ENCODE measurements at regions not wholly inside any gene's neighbourhood (a gene's known extent, or its start where the extent isn't known, plus 50 kb on each side); places are given as distances from the start of the nearest gene placed in this dataset.
"Not testable (repeated sequence)": the region's sequence is repeated elsewhere in the genome, so short reads cannot be mapped to it uniquely, and the experiment has no call there.

GRCh38 chr17:22551695-22552415, 859.5 kb downstream of the KCNJ18 start:
- not testable (repeated sequence) for ATAC-seq (replicated peaks in 1 of 4)
- WGBS (ENCODE audit: insufficient coverage): 71% methylated on average over 9 of the region's 23 CpGs

DNA sequence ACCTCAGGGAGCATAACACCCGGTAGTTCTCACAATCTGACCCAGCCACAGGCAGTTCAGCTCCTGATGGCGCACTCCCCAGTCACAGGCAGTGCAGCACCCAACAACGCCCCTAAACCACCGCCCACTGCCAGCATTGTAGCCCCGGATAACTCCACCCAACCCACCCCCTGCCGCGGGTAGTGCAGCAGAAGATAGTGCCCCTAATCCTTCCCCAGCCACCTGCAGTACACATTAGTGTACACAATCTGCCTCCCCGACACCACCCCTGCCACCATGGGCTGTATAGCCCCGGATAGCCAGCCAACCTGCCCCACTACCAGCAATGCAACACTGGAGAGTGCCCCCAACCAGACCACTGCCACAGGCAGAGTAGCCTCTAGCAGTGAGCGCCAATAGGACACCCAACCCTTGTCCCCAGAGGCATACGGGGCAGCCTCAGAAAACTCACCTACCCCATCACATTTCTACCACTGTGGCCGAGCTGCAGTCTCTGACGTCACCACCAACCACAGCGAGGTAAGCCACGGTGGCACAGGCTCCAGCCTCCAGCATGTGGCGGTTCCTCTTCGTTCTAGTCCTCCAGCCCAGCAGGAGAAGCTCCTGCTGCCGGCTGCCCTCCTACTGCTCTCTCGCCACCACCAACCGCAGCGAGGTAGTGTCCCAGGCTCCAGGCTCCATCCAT, 877.3 kb downstream of the KCNJ18 start:
- no peak for DNase-seq
- H3K4me3 Mint-ChIP-seq: no peak overlapping the region
- 92% methylated on average over 17 of the region's 21 CpGs for WGBS (ENCODE audit: insufficient coverage)

More at GRCh38 chr17:22551695-22552415, 859.5 kb downstream of the KCNJ18 start:
- H3K27ac Mint-ChIP-seq; H3K36me3 ChIP-seq (ENCODE audit: control insufficient read depth in 2 of 2, extremely low read depth in 1 of 2, insufficient read depth in 1 of 2, low read length in 1 of 2); H3K9me3 ChIP-seq; H3K36me3 Mint-ChIP-seq; H3K27ac ChIP-seq (ENCODE audit: low read length); CTCF ChIA-PET; H3K27me3 ChIP-seq (replicated peaks in 1 of 2; ENCODE audit: control insufficient read depth in 2 of 2, extremely low read depth in 1 of 2, insufficient read depth in 2 of 2, low read length in 1 of 2); H3K4me1 ChIP-seq (ENCODE audit: control insufficient read depth in 1 of 2, extremely low read depth in 1 of 2, insufficient read depth in 2 of 2, low read length in 2 of 2); POLR2A ChIA-PET; H3K27me3 Mint-ChIP-seq; H3K4me3 ChIP-seq (ENCODE audit: control insufficient read depth in 1 of 2, extremely low read depth in 1 of 2, low read length in 1 of 2); DNase-seq; H3K4me1 Mint-ChIP-seq; H3K4me3 Mint-ChIP-seq: not testable (repeated sequence)
- peaks cover 2 to 17% (median 4%) of the 10 kb centered on the region in 3 donors for H3K9me3 Mint-ChIP-seq

GRCh38 chr17:22570144-22570845, 878.0 kb downstream of the KCNJ18 start:
- H3K9me3 Mint-ChIP-seq: peaks cover 13 to 26% (median 18%) of the 10 kb centered on the region in 3 donors
- DNase-seq (no peak), ATAC-seq (replicated peaks in 1 of 4) (no peak)
- H3K27ac ChIP-seq (ENCODE audit: low read length): no peak overlapping the region
- H3K4me1 ChIP-seq (ENCODE audit: control insufficient read depth in 1 of 2, extremely low read depth in 1 of 2, insufficient read depth in 2 of 2, low read length in 2 of 2): no peaks in the 10 kb centered on the region
- no peaks in the 10 kb centered on the region for H3K9me3 ChIP-seq
- H3K4me3 ChIP-seq (ENCODE audit: control insufficient read depth in 1 of 2, extremely low read depth in 1 of 2, low read length in 1 of 2): no peak overlapping the region
- H3K27ac Mint-ChIP-seq: no peak overlapping the region
- no peaks in the 10 kb centered on the region for H3K27me3 ChIP-seq (replicated peaks in 1 of 2; ENCODE audit: control insufficient read depth in 2 of 2, extremely low read depth in 1 of 2, insufficient read depth in 2 of 2, low read length in 1 of 2)
- no peaks in the 10 kb centered on the region for H3K36me3 ChIP-seq (ENCODE audit: control insufficient read depth in 2 of 2, extremely low read depth in 1 of 2, insufficient read depth in 1 of 2, low read length in 1 of 2)
- ChIA-PET POLR2A (no interaction called here), CTCF (no interaction called here)
- no peak overlapping the region for H3K4me3 Mint-ChIP-seq
- no peaks in the 10 kb centered on the region for H3K36me3 Mint-ChIP-seq
- WGBS (ENCODE audit: insufficient coverage): 82% methylated on average over 15 of the region's 17 CpGs
- no peaks in the 10 kb centered on the region for H3K27me3 Mint-ChIP-seq
- no peaks in the 10 kb centered on the region for H3K4me1 Mint-ChIP-seq

More for the DNA sequence above, 877.3 kb downstream of the KCNJ18 start:
- no peaks in the 10 kb centered on the region for H3K4me1 Mint-ChIP-seq
- H3K27ac ChIP-seq (ENCODE audit: low read length): no peak overlapping the region
- no peaks in the 10 kb centered on the region for H3K9me3 ChIP-seq
- H3K36me3 Mint-ChIP-seq: no peaks in the 10 kb centered on the region
- no peaks in the 10 kb centered on the region for H3K27me3 ChIP-seq (replicated peaks in 1 of 2; ENCODE audit: control insufficient read depth in 2 of 2, extremely low read depth in 1 of 2, insufficient read depth in 2 of 2, low read length in 1 of 2)
- H3K4me3 ChIP-seq (ENCODE audit: control insufficient read depth in 1 of 2, extremely low read depth in 1 of 2, low read length in 1 of 2): no peak overlapping the region
- no peak for ATAC-seq (replicated peaks in 1 of 4)
- H3K4me1 ChIP-seq (ENCODE audit: control insufficient read depth in 1 of 2, extremely low read depth in 1 of 2, insufficient read depth in 2 of 2, low read length in 2 of 2): no peaks in the 10 kb centered on the region
- peaks cover 13 to 28% (median 18%) of the 10 kb centered on the region in 3 donors for H3K9me3 Mint-ChIP-seq
- no peaks in the 10 kb centered on the region for H3K27me3 Mint-ChIP-seq
- CTCF ChIA-PET: no interaction called here
- H3K27ac Mint-ChIP-seq: no peak overlapping the region
- H3K36me3 ChIP-seq (ENCODE audit: control insufficient read depth in 2 of 2, extremely low read depth in 1 of 2, insufficient read depth in 1 of 2, low read length in 1 of 2): no peaks in the 10 kb centered on the region
- POLR2A ChIA-PET: no interaction called here

DNA sequence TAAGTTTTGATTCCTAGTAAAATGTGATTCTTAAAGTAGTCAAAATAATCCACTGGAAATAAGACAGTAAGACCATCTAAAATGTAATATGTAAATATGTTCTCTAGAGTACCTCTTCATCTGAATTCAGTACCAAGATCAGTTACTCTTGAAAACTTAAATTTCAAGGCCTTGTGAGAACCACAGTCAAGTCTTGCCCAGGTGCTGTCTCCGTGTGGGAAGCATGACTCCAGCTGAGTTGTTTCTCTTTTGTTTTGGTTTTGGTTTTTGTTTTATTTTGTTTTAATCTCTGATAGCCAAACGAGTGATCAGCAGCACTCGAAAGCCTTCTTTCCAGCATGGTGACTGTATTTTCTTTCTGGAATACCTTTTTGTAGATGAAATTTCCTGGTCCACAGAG, 907.0 kb downstream of the KCNJ18 start:
- ATAC-seq (replicated peaks in 1 of 4) (no peak), DNase-seq (no peak)
- Mint-ChIP-seq H3K27ac (no peak overlapping the region), H3K27me3 (no peaks in the 10 kb centered on the region), H3K36me3 (no peaks in the 10 kb centered on the region), H3K4me1 (no peaks in the 10 kb centered on the region), H3K9me3 (peaks cover 5 to 15% (median 11%) of the 10 kb centered on the region in 3 donors), H3K4me3 (no peak overlapping the region)
- Histone ChIP-seq H3K27ac (ENCODE audit: low read length) (no peak overlapping the region), H3K4me1 (ENCODE audit: control insufficient read depth in 1 of 2, extremely low read depth in 1 of 2, insufficient read depth in 2 of 2, low read length in 2 of 2) (no peaks in the 10 kb centered on the region), H3K27me3 (replicated peaks in 1 of 2; ENCODE audit: control insufficient read depth in 2 of 2, extremely low read depth in 1 of 2, insufficient read depth in 2 of 2, low read length in 1 of 2) (no peaks in the 10 kb centered on the region), H3K36me3 (ENCODE audit: control insufficient read depth in 2 of 2, extremely low read depth in 1 of 2, insufficient read depth in 1 of 2, low read length in 1 of 2) (no peaks in the 10 kb centered on the region), H3K9me3 (no peaks in the 10 kb centered on the region), H3K4me3 (ENCODE audit: control insufficient read depth in 1 of 2, extremely low read depth in 1 of 2, low read length in 1 of 2) (no peak overlapping the region)
- POLR2A ChIA-PET: no interaction called here
- CTCF ChIA-PET: no interaction called here
- 67% methylated on average over 1 of the region's 3 CpGs for WGBS (ENCODE audit: insufficient coverage)

- no peak for ATAC-seq (replicated peaks in 1 of 4)
- DNase-seq: no peak
- Mint-ChIP-seq H3K36me3 (no peaks in the 10 kb centered on the region), H3K27ac (no peak overlapping the region), H3K9me3 (peaks cover 5 to 15% (median 15%) of the 10 kb centered on the region in 3 donors), H3K27me3 (no peaks in the 10 kb centered on the region), H3K4me1 (no peaks in the 10 kb centered on the region), H3K4me3 (no peak overlapping the region)
- Histone ChIP-seq H3K27me3 (replicated peaks in 1 of 2; ENCODE audit: control insufficient read depth in 2 of 2, extremely low read depth in 1 of 2, insufficient read depth in 2 of 2, low read length in 1 of 2) (no peaks in the 10 kb centered on the region), H3K27ac (ENCODE audit: low read length) (no peak overlapping the region), H3K9me3 (no peaks in the 10 kb centered on the region), H3K36me3 (ENCODE audit: control insufficient read depth in 2 of 2, extremely low read depth in 1 of 2, insufficient read depth in 1 of 2, low read length in 1 of 2) (no peaks in the 10 kb centered on the region), H3K4me3 (ENCODE audit: control insufficient read depth in 1 of 2, extremely low read depth in 1 of 2, low read length in 1 of 2) (no peak overlapping the region), H3K4me1 (ENCODE audit: control insufficient read depth in 1 of 2, extremely low read depth in 1 of 2, insufficient read depth in 2 of 2, low read length in 2 of 2) (no peaks in the 10 kb centered on the region)
- no CpG with 5 or more reads among the region's 2 CpGs for WGBS (ENCODE audit: insufficient coverage)
- ChIA-PET CTCF (no interaction called here), POLR2A (no interaction called here)
Measured at GRCh38 chr17:22600644-22601298, 908.4 kb downstream of the KCNJ18 start.
